GM23338 (cell line): ENCODE measurements at regions not wholly inside any gene's neighbourhood (a gene's known extent, or its start where the extent isn't known, plus 50 kb on each side); places are given as distances from the start of the nearest gene placed in this dataset.

Experiments
- ATAC-seq: fragments of 200-7000 bp; cut with Tn5 transposase; 3 replicates; pipeline ENCODE4 v1.9.1; 2020
- DNase-seq: peaks from one replicate; pipeline ENCODE4 v3.0.0-alpha.2; 2015; ENCODE audit warnings: low spot score
- H2AFZ ChIP-seq: fragments of 200-600 bp; sonication (generic); 2 replicates; pipeline ENCODE4 v1.8.0; 2016; ENCODE audit warnings: antibody characterized with exemption, mild to moderate bottlenecking, moderate library complexity
- H3F3A ChIP-seq: fragments of 200-600 bp; sonication (generic); replicated peaks from 2 replicates; pipeline ENCODE4 v1.8.0; 2017; ENCODE audit warnings: antibody characterized with exemption, mixed run types, low read depth
- H3K27ac ChIP-seq: fragments of 200-600 bp; sonication (generic); 2 replicates; pipeline ENCODE4 v1.6.1; 2016; ENCODE audit warnings: low read depth
- H3K27me3 ChIP-seq: fragments of 200-600 bp; sonication (generic); 2 replicates; pipeline ENCODE4 v1.8.0; 2016; ENCODE audit warnings: mild to moderate bottlenecking, mixed run types, moderate library complexity; ENCODE audit not compliant: insufficient read depth
- H3K36me3 ChIP-seq: fragments of 200-600 bp; sonication (generic); 2 replicates; pipeline ENCODE4 v1.8.0; 2016; ENCODE audit warnings: mild to moderate bottlenecking; ENCODE audit not compliant: insufficient read depth
- H3K4me1 ChIP-seq: fragments of 200-600 bp; sonication (generic); 2 replicates; pipeline ENCODE4 v1.8.0; 2016; ENCODE audit warnings: mild to moderate bottlenecking, moderate library complexity; ENCODE audit not compliant: insufficient read depth
- H3K4me2 ChIP-seq: fragments of 200-600 bp; sonication (generic); 2 replicates; pipeline ENCODE4 v1.7.1; 2017; ENCODE audit warnings: mixed run types
- H3K4me3 ChIP-seq: fragments of 200-600 bp; sonication (generic); 2 replicates; pipeline ENCODE4 v1.6.1; 2016; ENCODE audit warnings: mixed run types
- H3K79me2 ChIP-seq: fragments of 200-600 bp; sonication (generic); replicated peaks from 2 replicates; pipeline ENCODE4 v1.8.0; 2017; ENCODE audit warnings: mild to moderate bottlenecking; ENCODE audit not compliant: insufficient read depth
- H3K9me2 ChIP-seq: fragments of 200-600 bp; sonication (generic); 2 replicates; pipeline ENCODE4 v1.8.0; 2017; ENCODE audit not compliant: insufficient read depth
- H4K20me1 ChIP-seq: fragments of 200-600 bp; sonication (generic); replicated peaks from 2 replicates; pipeline ENCODE4 v1.8.0; 2017; ENCODE audit warnings: mild to moderate bottlenecking; ENCODE audit not compliant: insufficient read depth
- H3K27ac Mint-ChIP-seq: 2 replicates; pipeline ENCODE4 v1.8.0; 2020; ENCODE audit warnings: inconsistent platforms, mild to moderate bottlenecking, moderate library complexity, mixed read lengths
- H3K27me3 Mint-ChIP-seq: 3 replicates; pipeline ENCODE4 v1.8.0; 2022; ENCODE audit warnings: low read depth, mild to moderate bottlenecking, moderate library complexity, mixed read lengths, inconsistent platforms; ENCODE audit not compliant: insufficient read depth, poor library complexity
- H3K36me3 Mint-ChIP-seq: 3 replicates; pipeline ENCODE4 v1.8.0; 2021; ENCODE audit warnings: low read depth, mild to moderate bottlenecking, inconsistent platforms, moderate library complexity, mixed read lengths
- H3K4me1 Mint-ChIP-seq: 3 replicates; pipeline ENCODE4 v1.8.0; 2020; ENCODE audit warnings: mild to moderate bottlenecking, inconsistent platforms, mixed read lengths
- H3K4me3 Mint-ChIP-seq: 3 replicates; pipeline ENCODE4 v1.8.0; 2021; ENCODE audit warnings: moderate library complexity, mild to moderate bottlenecking, inconsistent platforms, mixed read lengths
- H3K9me3 Mint-ChIP-seq: 3 replicates; pipeline ENCODE4 v1.8.0; 2020; ENCODE audit warnings: moderate library complexity, mild to moderate bottlenecking, inconsistent platforms, mixed read lengths
- CREB1 ChIP-seq: fragments of 250-450 bp; sonication (Bioruptor Pico); IDR thresholded peaks from 2 replicates; pipeline ENCODE4 v1.5.0; 2020; ENCODE audit warnings: low read depth, mild to moderate bottlenecking, moderate library complexity
- CTCF ChIP-seq, 2 experiments: fragments of 200-600 bp in 1 of 2; sonication (generic) in 1 of 2; conservative IDR thresholded peaks; 2 replicates each; pipeline versions ENCODE4 v1.5.1 to v1.6.1; 2016 to 2017; ENCODE audit warnings: antibody characterized with exemption in 2 of 2, low read depth in 2 of 2, mild to moderate bottlenecking in 2 of 2, moderate library complexity in 1 of 2
- EZH2 ChIP-seq: fragments of 200-600 bp; sonication (generic); IDR thresholded peaks from one replicate; pipeline ENCODE4 v1.8.0; 2017; ENCODE audit warnings: antibody characterized with exemption, mild to moderate bottlenecking, low read depth; ENCODE audit not compliant: unreplicated experiment
- EZH2phosphoT487 ChIP-seq: fragments of 200-600 bp; sonication (generic); IDR thresholded peaks from one replicate; pipeline ENCODE4 v1.8.1; 2018; ENCODE audit warnings: antibody characterized with exemption; ENCODE audit not compliant: unreplicated experiment
- JUNB ChIP-seq: IDR thresholded peaks from one replicate; pipeline ENCODE4 v1.6.1; 2016; ENCODE audit warnings: antibody characterized with exemption; ENCODE audit not compliant: unreplicated experiment
- POLR2AphosphoS5 ChIP-seq: IDR thresholded peaks from 2 replicates; pipeline ENCODE4 v1.6.1; 2016; ENCODE audit warnings: antibody characterized with exemption, low read depth
- ZNF114 ChIP-seq: fragments of 250-450 bp; sonication (Bioruptor Pico); IDR thresholded peaks from 2 replicates; pipeline ENCODE4 v1.5.0; 2020; ENCODE audit warnings: mild to moderate bottlenecking, moderate library complexity
- ZNF331 ChIP-seq: fragments of 250-450 bp; sonication (Bioruptor Pico); IDR thresholded peaks from 2 replicates; pipeline ENCODE4 v1.5.0; 2020; ENCODE audit warnings: low read depth, mild to moderate bottlenecking, moderate library complexity
- TF ChIP-seq, protein P1 (sequence below): IDR thresholded peaks from 2 replicates; pipeline ENCODE4 v1.6.1; 2016; ENCODE audit warnings: antibody characterized with exemption
- TF ChIP-seq, protein P2 (sequence below): fragments of 250-450 bp; sonication (Bioruptor Pico); IDR thresholded peaks from 2 replicates; pipeline ENCODE4 v1.5.0; 2020; ENCODE audit warnings: mild to moderate bottlenecking, moderate library complexity
- TF ChIP-seq, protein P3 (sequence below): IDR thresholded peaks from one replicate; pipeline ENCODE4 v1.6.1; 2018; ENCODE audit warnings: antibody characterized with exemption; ENCODE audit not compliant: unreplicated experiment

DNA sequence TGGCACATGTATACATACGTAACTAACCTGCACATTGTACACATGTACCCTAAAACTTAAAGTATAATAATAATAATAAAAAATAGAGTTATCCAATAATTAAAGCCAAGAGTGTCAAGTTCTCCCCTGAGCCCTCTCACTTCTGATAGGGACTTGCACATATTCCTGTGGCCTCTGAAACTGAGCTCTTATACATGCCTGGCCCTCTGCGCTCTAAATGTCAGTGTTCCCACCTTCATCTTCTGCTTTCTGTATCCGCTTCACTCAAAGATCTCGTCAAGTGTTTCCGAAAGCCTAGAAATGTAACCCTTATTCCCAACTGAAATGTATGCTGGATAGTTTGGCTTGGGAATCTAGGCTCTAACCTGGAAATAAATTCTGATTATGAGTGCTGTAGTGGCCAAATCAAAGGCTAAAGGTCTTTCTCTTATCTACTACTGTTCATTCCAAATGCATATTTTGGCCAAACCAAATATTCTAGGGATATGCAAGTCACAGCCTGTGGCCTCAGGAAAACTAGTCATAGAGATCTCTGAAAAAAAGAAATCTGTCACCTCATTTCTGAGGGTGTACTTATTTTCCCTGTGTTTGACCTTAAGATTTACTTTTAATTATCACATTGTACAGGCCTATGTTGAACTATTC, 99.5 kb upstream of the LYPLAL1 start (continued):
- TF ChIP-seq, protein P1, sequence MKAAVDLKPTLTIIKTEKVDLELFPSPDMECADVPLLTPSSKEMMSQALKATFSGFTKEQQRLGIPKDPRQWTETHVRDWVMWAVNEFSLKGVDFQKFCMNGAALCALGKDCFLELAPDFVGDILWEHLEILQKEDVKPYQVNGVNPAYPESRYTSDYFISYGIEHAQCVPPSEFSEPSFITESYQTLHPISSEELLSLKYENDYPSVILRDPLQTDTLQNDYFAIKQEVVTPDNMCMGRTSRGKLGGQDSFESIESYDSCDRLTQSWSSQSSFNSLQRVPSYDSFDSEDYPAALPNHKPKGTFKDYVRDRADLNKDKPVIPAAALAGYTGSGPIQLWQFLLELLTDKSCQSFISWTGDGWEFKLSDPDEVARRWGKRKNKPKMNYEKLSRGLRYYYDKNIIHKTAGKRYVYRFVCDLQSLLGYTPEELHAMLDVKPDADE: no peak

DNA sequence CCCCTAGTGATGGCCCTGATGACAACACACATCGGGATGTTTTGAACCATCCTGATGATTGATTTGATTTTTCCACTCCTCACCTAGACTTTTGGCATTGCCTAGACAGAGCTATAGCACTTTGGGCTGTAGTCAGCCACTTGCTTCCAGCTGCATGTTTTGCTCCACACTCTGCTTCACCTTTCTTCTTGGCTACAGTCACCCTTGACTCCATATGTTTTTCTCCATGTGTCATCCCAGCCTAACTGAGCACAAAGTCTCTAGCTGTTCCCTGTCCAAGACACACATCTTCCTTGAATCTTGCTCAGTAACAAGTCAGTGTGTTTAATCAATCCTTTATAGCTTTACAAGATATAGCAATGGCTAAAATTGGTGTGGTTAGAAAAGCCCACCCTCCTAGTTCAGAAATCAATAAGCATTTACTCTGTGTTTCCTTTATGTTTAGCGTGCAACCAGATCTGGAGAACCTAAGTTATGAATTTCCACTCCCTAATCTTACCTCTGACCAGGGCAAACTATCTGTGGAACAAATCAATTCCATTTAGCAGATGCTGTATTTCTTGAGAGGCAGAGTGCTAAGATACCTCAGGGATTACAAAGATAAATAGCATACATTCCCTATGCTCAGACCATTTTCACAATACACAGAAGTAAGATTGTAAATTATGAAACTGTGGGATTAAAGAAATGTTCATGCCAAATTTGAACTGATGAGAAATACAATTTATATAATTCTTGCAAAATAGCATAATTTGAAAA, 98.4 kb upstream of the LYPLAL1 start:
- Histone ChIP-seq H2AFZ (peak overlapping the region; percentile 66; the same call in 1 of the 2 replicates), H3K36me3 (no peaks in the 10 kb centered on the region), H3K4me1 (peaks cover 14% of the 10 kb centered on the region), H3K4me3 (no peak overlapping the region), H3K9me2 (no peaks in the 10 kb centered on the region), H3F3A (no peaks in the 10 kb centered on the region), H3K27ac (no peak overlapping the region), H4K20me1 (no peaks in the 10 kb centered on the region), H3K79me2 (no peaks in the 10 kb centered on the region), H3K27me3 (no peaks in the 10 kb centered on the region), H3K4me2 (no peak overlapping the region)
- no peak overlapping the region for H3K4me3 Mint-ChIP-seq
- no peak overlapping the region for H3K27ac Mint-ChIP-seq
- no peak for ATAC-seq
- no peak for DNase-seq
- peaks cover 6% of the 10 kb centered on the region; the same call in 2 of the 3 replicates for H3K4me1 Mint-ChIP-seq
- H3K9me3 Mint-ChIP-seq: peaks cover 16% of the 10 kb centered on the region
- H3K36me3 Mint-ChIP-seq: peaks cover 14% of the 10 kb centered on the region; the same call in 2 of the 3 replicates
- H3K27me3 Mint-ChIP-seq: no peaks in the 10 kb centered on the region
- TF ChIP-seq ZNF331 (CRISPR knock-in tag): no peak
- no peak for TF ChIP-seq CREB1
- TF ChIP-seq, protein P2, sequence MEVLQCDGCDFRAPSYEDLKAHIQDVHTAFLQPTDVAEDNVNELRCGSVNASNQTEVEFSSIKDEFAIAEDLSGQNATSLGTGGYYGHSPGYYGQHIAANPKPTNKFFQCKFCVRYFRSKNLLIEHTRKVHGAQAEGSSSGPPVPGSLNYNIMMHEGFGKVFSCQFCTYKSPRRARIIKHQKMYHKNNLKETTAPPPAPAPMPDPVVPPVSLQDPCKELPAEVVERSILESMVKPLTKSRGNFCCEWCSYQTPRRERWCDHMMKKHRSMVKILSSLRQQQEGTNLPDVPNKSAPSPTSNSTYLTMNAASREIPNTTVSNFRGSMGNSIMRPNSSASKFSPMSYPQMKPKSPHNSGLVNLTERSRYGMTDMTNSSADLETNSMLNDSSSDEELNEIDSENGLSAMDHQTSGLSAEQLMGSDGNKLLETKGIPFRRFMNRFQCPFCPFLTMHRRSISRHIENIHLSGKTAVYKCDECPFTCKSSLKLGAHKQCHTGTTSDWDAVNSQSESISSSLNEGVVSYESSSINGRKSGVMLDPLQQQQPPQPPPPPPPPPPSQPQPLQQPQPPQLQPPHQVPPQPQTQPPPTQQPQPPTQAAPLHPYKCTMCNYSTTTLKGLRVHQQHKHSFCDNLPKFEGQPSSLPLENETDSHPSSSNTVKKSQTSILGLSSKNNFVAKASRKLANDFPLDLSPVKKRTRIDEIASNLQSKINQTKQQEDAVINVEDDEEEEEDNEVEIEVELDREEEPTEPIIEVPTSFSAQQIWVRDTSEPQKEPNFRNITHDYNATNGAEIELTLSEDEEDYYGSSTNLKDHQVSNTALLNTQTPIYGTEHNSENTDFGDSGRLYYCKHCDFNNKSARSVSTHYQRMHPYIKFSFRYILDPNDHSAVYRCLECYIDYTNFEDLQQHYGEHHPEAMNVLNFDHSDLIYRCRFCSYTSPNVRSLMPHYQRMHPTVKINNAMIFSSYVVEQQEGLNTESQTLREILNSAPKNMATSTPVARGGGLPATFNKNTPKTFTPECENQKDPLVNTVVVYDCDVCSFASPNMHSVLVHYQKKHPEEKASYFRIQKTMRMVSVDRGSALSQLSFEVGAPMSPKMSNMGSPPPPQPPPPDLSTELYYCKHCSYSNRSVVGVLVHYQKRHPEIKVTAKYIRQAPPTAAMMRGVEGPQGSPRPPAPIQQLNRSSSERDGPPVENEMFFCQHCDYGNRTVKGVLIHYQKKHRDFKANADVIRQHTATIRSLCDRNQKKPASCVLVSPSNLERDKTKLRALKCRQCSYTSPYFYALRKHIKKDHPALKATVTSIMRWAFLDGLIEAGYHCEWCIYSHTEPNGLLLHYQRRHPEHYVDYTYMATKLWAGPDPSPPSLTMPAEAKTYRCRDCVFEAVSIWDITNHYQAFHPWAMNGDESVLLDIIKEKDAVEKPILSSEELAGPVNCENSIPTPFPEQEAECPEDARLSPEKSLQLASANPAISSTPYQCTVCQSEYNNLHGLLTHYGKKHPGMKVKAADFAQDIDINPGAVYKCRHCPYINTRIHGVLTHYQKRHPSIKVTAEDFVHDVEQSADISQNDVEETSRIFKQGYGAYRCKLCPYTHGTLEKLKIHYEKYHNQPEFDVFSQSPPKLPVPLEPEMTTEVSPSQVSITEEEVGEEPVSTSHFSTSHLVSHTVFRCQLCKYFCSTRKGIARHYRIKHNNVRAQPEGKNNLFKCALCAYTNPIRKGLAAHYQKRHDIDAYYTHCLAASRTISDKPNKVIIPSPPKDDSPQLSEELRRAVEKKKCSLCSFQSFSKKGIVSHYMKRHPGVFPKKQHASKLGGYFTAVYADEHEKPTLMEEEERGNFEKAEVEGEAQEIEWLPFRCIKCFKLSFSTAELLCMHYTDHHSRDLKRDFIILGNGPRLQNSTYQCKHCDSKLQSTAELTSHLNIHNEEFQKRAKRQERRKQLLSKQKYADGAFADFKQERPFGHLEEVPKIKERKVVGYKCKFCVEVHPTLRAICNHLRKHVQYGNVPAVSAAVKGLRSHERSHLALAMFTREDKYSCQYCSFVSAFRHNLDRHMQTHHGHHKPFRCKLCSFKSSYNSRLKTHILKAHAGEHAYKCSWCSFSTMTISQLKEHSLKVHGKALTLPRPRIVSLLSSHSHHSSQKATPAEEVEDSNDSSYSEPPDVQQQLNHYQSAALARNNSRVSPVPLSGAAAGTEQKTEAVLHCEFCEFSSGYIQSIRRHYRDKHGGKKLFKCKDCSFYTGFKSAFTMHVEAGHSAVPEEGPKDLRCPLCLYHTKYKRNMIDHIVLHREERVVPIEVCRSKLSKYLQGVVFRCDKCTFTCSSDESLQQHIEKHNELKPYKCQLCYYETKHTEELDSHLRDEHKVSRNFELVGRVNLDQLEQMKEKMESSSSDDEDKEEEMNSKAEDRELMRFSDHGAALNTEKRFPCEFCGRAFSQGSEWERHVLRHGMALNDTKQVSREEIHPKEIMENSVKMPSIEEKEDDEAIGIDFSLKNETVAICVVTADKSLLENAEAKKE (CRISPR knock-in tag): no peak
- TF ChIP-seq, protein P3, sequence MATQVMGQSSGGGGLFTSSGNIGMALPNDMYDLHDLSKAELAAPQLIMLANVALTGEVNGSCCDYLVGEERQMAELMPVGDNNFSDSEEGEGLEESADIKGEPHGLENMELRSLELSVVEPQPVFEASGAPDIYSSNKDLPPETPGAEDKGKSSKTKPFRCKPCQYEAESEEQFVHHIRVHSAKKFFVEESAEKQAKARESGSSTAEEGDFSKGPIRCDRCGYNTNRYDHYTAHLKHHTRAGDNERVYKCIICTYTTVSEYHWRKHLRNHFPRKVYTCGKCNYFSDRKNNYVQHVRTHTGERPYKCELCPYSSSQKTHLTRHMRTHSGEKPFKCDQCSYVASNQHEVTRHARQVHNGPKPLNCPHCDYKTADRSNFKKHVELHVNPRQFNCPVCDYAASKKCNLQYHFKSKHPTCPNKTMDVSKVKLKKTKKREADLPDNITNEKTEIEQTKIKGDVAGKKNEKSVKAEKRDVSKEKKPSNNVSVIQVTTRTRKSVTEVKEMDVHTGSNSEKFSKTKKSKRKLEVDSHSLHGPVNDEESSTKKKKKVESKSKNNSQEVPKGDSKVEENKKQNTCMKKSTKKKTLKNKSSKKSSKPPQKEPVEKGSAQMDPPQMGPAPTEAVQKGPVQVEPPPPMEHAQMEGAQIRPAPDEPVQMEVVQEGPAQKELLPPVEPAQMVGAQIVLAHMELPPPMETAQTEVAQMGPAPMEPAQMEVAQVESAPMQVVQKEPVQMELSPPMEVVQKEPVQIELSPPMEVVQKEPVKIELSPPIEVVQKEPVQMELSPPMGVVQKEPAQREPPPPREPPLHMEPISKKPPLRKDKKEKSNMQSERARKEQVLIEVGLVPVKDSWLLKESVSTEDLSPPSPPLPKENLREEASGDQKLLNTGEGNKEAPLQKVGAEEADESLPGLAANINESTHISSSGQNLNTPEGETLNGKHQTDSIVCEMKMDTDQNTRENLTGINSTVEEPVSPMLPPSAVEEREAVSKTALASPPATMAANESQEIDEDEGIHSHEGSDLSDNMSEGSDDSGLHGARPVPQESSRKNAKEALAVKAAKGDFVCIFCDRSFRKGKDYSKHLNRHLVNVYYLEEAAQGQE: no peak
- TF ChIP-seq POLR2AphosphoS5: no peak
- no peak for TF ChIP-seq JUNB
- TF ChIP-seq EZH2phosphoT487: no peak
- no peak for TF ChIP-seq CTCF (conservative IDR thresholded peaks at IDR 0.05; ENCODE audit: low read depth in 2 of 2)
- TF ChIP-seq EZH2: no peak
- TF ChIP-seq ZNF114 (CRISPR knock-in tag): no peak
